HepG2 (cell line): ENCODE measurements at regions not wholly inside any gene's neighbourhood (a gene's known extent, or its start where the extent isn't known, plus 50 kb on each side); places are given as distances from the start of the nearest gene placed in this dataset.

Source experiments
- ATAC-seq: fragments of 200-7000 bp; cut with Tn5 transposase; 3 replicates; pipeline ENCODE4 v1.9.1; 2020; ENCODE audit warnings: mild to moderate bottlenecking, moderate library complexity
- BruUV-seq: library from RNA; stranded (reverse); fragments of 400-500 nt; replicated peaks from 2 replicates; lab custom pipeline; 2021; lab: Mats Ljungman, UMichigan
- CTCF ChIA-PET: fragments of 300-600 bp; formaldehyde crosslinking; extraction: SDS; loops from one replicate; lab custom pipeline; 2021; ENCODE audit warnings: low total read pairs, inconsistent platforms, low intra/inter-chr PET ratio; lab: Yijun Ruan, JAX
- POLR2A ChIA-PET: fragments of 350-600 bp; sonication (Branson Sonifier 250); formaldehyde crosslinking; loops from one replicate; lab custom pipeline; 2020; ENCODE audit warnings: antibody characterized with exemption, inconsistent platforms; lab: Yijun Ruan, JAX
- DNase-seq: peaks from one replicate; pipeline ENCODE4 v3.0.0-alpha.2; 2015; ENCODE audit warnings: low spot score
- FAIRE-seq: peaks from 3 replicates; lab custom pipeline; 2011; peaks lifted over from hg19 to GRCh38; lab: Jason Lieb, UNC
- H2AFZ ChIP-seq: one replicate; pipeline ENCODE4 v1.6.1; 2011; ENCODE audit warnings: low read length, inconsistent platforms
- H3K27ac ChIP-seq: fragments of 300-600 bp; 3 replicates; pipeline ENCODE4 v1.8.0; 2011; ENCODE audit warnings: mixed run types, mild to moderate bottlenecking, mixed read lengths, low read length, inconsistent platforms; ENCODE audit not compliant: insufficient read depth; ENCODE audit errors: extremely low read length
- H3K27me3 ChIP-seq, 2 experiments: fragments of 200-600 bp in 1 of 2; 2 replicates in 1 of 2; 3 replicates in 1 of 2; pipeline versions ENCODE4 v1.6.0 to v1.8.0; 2011; ENCODE audit warnings: low read length in 2 of 2, mild to moderate bottlenecking in 2 of 2, moderate library complexity in 2 of 2, inconsistent platforms in 1 of 2; ENCODE audit not compliant: insufficient read depth in 2 of 2, control insufficient read depth in 1 of 2
- H3K36me3 ChIP-seq, 2 experiments: fragments of 200-600 bp in 1 of 2; replicated peaks in 1 of 2; 2 replicates in 1 of 2; 3 replicates in 1 of 2; pipeline versions ENCODE4 v1.5.1 to v1.8.0; 2011; ENCODE audit warnings: low read length in 2 of 2, inconsistent platforms in 1 of 2; ENCODE audit not compliant: insufficient read depth in 2 of 2, control insufficient read depth in 1 of 2
- H3K4me1 ChIP-seq: 2 replicates; pipeline ENCODE4 v1.5.1; 2012; ENCODE audit warnings: low read length, inconsistent platforms; ENCODE audit not compliant: insufficient read depth
- H3K4me2 ChIP-seq: 2 replicates; pipeline ENCODE4 v1.6.0; 2011; ENCODE audit warnings: low read depth, low read length, inconsistent platforms
- H3K4me3 ChIP-seq, 3 experiments: fragments of 200-600 bp in 1 of 3; sonication (generic), shearing (Covaris generic) in 1 of 3; replicated peaks in 1 of 3; 2 replicates each; pipeline ENCODE4 v1.5.1; 2011 to 2016; ENCODE audit warnings: low read length in 3 of 3, inconsistent platforms in 2 of 3, low read depth in 2 of 3, mild to moderate bottlenecking in 2 of 3, control low read depth in 1 of 3, mixed read lengths in 1 of 3; ENCODE audit not compliant: insufficient read depth in 1 of 3
- H3K79me2 ChIP-seq: one replicate; pipeline ENCODE4 v1.6.1; 2011; ENCODE audit warnings: low read length, inconsistent platforms; ENCODE audit not compliant: insufficient read depth
- H3K9ac ChIP-seq: 2 replicates; pipeline ENCODE4 v1.6.0; 2011; ENCODE audit warnings: mild to moderate bottlenecking, low read depth, low read length, inconsistent platforms; ENCODE audit not compliant: insufficient read depth
- H3K9me3 ChIP-seq: 2 replicates; pipeline ENCODE4 v1.5.1; 2012; ENCODE audit warnings: mild to moderate bottlenecking, low read length
- H4K20me1 ChIP-seq: 2 replicates; pipeline ENCODE4 v1.6.0; 2011; ENCODE audit warnings: inconsistent platforms, mild to moderate bottlenecking, low read length, moderate library complexity; ENCODE audit not compliant: insufficient read depth
- ELF3 ChIP-seq: IDR thresholded peaks from 2 replicates; pipeline ENCODE4 v1.6.1; 2016; ENCODE audit warnings: missing genetic modification reagents, missing compliant biosample characterization
- GLI4 ChIP-seq: sonication (generic); formaldehyde crosslinking; IDR thresholded peaks from 2 replicates; pipeline ENCODE4 v1.5.1; 2020; ENCODE audit warnings: missing genetic modification reagents, mild to moderate bottlenecking, moderate library complexity, borderline replicate concordance
- MIER2 ChIP-seq: IDR thresholded peaks from 2 replicates; pipeline ENCODE4 v1.6.1; 2016; ENCODE audit warnings: missing biosample characterization, missing genetic modification reagents
- MZF1 ChIP-seq: sonication (generic); formaldehyde crosslinking; IDR thresholded peaks from 2 replicates; pipeline ENCODE4 v1.8.1; 2023; ENCODE audit warnings: mild to moderate bottlenecking, missing genetic modification reagents, borderline replicate concordance
- POLR2AphosphoS2 ChIP-seq: IDR thresholded peaks from 2 replicates; pipeline ENCODE4 v1.6.1; 2011; ENCODE audit warnings: low read depth, low read length, improper control_type of control experiment
- SKI ChIP-seq: fragments of 450-650 bp; IDR thresholded peaks from one replicate; pipeline ENCODE4 v1.6.1; 2018; ENCODE audit warnings: mild to moderate bottlenecking; ENCODE audit not compliant: partially characterized antibody
- TARDBP ChIP-seq: sonication (generic); formaldehyde crosslinking; IDR thresholded peaks from 2 replicates; pipeline ENCODE4 v1.8.0; 2022; ENCODE audit warnings: mild to moderate bottlenecking, missing genetic modification reagents
- U2AF2 ChIP-seq: fragments of 200-400 bp; formaldehyde crosslinking; IDR thresholded peaks from 2 replicates; pipeline ENCODE4 v1.6.1; 2017; ENCODE audit warnings: low read depth, mild to moderate bottlenecking, low read length
- ZFP1 ChIP-seq: IDR thresholded peaks from 2 replicates; pipeline ENCODE4 v1.6.1; 2016
- ZNF121 ChIP-seq: sonication (generic); formaldehyde crosslinking; IDR thresholded peaks from 2 replicates; pipeline ENCODE4 v1.5.0; 2020; ENCODE audit warnings: mild to moderate bottlenecking, missing genetic modification reagents
- ZNF543 ChIP-seq: sonication (generic); formaldehyde crosslinking; IDR thresholded peaks from 2 replicates; pipeline ENCODE4 v1.4.0; 2020; ENCODE audit warnings: mild to moderate bottlenecking, missing genetic modification reagents
- ZNF572 ChIP-seq: sonication (generic); formaldehyde crosslinking; IDR thresholded peaks from 2 replicates; pipeline ENCODE4 v1.5.1; 2020; ENCODE audit warnings: mild to moderate bottlenecking, missing genetic modification reagents
- ZNF850 ChIP-seq: sonication (generic); formaldehyde crosslinking; conservative IDR thresholded peaks from 2 replicates; pipeline ENCODE4 v1.9.0; 2021; ENCODE audit warnings: mild to moderate bottlenecking, missing genetic modification reagents
- WGBS: methylation state at CpG from one replicate; pipeline ENCODE4 v1.1.6; 2017; ENCODE audit warnings: low lambda C conversion rate; 5-methylcytosine and 5-hydroxymethylcytosine counted together
- in situ Hi-C: cut with HindIII; loops from 2 replicates; pipeline ENCODE4 v1.10.0; 2017; ENCODE audit warnings: low pct_unique_long_range_greater_than_20kb; ENCODE audit not compliant: extremely low pct_ligation_motif_present
- intact Hi-C: fragments of 100-400 bp; cut with micrococcal nuclease; formaldehyde crosslinking; loops from one replicate; pipeline ENCODE4 v1.10.0; 2022; ENCODE audit not compliant: unreplicated experiment
- TF ChIP-seq, protein P1 (sequence below): sonication (generic); formaldehyde crosslinking; IDR thresholded peaks from 2 replicates; pipeline ENCODE4 v1.4.0; 2020; ENCODE audit warnings: mild to moderate bottlenecking, missing genetic modification reagents
- TF ChIP-seq, protein P2 (sequence below), 2 experiments: sonication (generic) in 1 of 2; formaldehyde crosslinking in 1 of 2; IDR thresholded peaks; 2 replicates each; pipeline versions ENCODE4 v1.5.1 to v1.6.1; 2011 to 2020; ENCODE audit warnings: borderline replicate concordance in 1 of 2, low read depth in 1 of 2, low read length in 1 of 2, mild to moderate bottlenecking in 1 of 2, missing genetic modification reagents in 1 of 2, moderate library complexity in 1 of 2
- TF ChIP-seq, protein P3 (sequence below): sonication (generic); formaldehyde crosslinking; IDR thresholded peaks from 2 replicates; pipeline ENCODE4 v1.4.0; 2020; ENCODE audit warnings: missing genetic modification reagents, mild to moderate bottlenecking, borderline replicate concordance
- TF ChIP-seq, protein P4 (sequence below): sonication (generic); formaldehyde crosslinking; conservative IDR thresholded peaks from 2 replicates; pipeline ENCODE4 v1.4.0; 2020; ENCODE audit warnings: missing genetic modification reagents

DNA sequence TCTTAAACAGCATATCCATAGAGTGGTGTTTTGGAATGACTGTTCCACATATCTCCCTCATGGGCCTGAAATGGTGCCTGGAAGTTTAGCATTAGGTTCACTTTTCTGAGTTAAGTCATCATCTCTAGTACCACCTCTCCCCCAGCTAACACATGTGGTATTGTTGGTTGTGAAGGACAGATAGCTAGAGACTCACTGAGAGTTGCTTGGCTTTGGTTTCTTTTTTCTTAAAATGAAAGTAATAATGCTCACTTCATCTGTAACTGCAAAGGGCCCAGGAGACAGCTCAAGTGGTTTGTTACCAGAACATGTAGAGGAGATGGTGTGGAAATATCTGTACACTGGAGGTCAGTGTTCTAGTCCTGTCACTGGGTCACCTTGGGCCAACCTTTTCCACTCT lies 90.9 kb downstream of the EFNB1 start (continued):
- TF ChIP-seq, protein P1, sequence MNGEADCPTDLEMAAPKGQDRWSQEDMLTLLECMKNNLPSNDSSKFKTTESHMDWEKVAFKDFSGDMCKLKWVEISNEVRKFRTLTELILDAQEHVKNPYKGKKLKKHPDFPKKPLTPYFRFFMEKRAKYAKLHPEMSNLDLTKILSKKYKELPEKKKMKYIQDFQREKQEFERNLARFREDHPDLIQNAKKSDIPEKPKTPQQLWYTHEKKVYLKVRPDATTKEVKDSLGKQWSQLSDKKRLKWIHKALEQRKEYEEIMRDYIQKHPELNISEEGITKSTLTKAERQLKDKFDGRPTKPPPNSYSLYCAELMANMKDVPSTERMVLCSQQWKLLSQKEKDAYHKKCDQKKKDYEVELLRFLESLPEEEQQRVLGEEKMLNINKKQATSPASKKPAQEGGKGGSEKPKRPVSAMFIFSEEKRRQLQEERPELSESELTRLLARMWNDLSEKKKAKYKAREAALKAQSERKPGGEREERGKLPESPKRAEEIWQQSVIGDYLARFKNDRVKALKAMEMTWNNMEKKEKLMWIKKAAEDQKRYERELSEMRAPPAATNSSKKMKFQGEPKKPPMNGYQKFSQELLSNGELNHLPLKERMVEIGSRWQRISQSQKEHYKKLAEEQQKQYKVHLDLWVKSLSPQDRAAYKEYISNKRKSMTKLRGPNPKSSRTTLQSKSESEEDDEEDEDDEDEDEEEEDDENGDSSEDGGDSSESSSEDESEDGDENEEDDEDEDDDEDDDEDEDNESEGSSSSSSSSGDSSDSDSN (CRISPR knock-in tag), result no peak
- no peak for TF ChIP-seq U2AF2
- no peak for TF ChIP-seq ELF3 (CRISPR knock-in tag)
- TF ChIP-seq, protein P2, sequence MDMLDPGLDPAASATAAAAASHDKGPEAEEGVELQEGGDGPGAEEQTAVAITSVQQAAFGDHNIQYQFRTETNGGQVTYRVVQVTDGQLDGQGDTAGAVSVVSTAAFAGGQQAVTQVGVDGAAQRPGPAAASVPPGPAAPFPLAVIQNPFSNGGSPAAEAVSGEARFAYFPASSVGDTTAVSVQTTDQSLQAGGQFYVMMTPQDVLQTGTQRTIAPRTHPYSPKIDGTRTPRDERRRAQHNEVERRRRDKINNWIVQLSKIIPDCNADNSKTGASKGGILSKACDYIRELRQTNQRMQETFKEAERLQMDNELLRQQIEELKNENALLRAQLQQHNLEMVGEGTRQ (IDR thresholded peaks at IDR 0.05; ENCODE audit: low read depth, low read length), result no peak
- TF ChIP-seq, protein P2 (CRISPR knock-in tag; IDR thresholded peaks at IDR 0.05; ENCODE audit: borderline replicate concordance), result no peak
- TF ChIP-seq ZFP1 (CRISPR knock-in tag), result no peak
- no peak for TF ChIP-seq GLI4 (CRISPR knock-in tag)

DNA sequence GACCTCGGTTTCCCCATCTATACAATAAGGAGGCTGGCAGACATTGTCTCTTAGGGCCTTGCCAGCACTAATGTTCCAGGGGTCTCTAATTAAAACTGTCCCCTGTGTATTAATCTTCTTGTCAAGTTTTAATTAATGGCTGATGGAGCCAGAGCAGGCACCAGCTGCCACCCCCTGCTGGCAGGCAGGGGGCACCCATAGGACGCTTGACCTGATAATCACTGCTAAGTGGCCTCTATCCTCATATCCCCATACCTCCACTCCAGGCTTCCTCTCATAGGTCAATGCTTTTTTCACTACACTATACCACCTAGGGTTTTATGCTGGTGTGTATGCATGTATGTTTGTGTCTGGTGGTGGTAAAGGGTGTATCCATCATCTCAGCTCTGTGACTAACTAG lies 89.4 kb downstream of the EFNB1 start:
- Histone ChIP-seq H3K4me1 (no peaks in the 10 kb centered on the region), H3K4me3 (no peak overlapping the region), H3K36me3 (no peaks in the 10 kb centered on the region), H3K4me2 (no peak overlapping the region), H3K9me3 (no peaks in the 10 kb centered on the region), H2AFZ (no peak overlapping the region), H4K20me1 (no peaks in the 10 kb centered on the region), H3K27me3 (no peaks in the 10 kb centered on the region; a peak in 1 of 5 replicates), H3K79me2 (no peaks in the 10 kb centered on the region), H3K27ac (no peak overlapping the region), H3K9ac (no peak overlapping the region)
- ChIA-PET POLR2A (no interaction called here), CTCF (no interaction called here)
- intact Hi-C loops (no loop called here), in situ Hi-C loops (no loop called here)
- ATAC-seq (no peak), FAIRE-seq (no peak), DNase-seq (no peak)
- WGBS, result 0% methylated on average over 1 of the region's 2 CpGs
- BruUV-seq, result no TSS peak
- no peak for TF ChIP-seq MIER2 (CRISPR knock-in tag)
- no peak for TF ChIP-seq ZNF572 (CRISPR knock-in tag)
- TF ChIP-seq, protein P3, sequence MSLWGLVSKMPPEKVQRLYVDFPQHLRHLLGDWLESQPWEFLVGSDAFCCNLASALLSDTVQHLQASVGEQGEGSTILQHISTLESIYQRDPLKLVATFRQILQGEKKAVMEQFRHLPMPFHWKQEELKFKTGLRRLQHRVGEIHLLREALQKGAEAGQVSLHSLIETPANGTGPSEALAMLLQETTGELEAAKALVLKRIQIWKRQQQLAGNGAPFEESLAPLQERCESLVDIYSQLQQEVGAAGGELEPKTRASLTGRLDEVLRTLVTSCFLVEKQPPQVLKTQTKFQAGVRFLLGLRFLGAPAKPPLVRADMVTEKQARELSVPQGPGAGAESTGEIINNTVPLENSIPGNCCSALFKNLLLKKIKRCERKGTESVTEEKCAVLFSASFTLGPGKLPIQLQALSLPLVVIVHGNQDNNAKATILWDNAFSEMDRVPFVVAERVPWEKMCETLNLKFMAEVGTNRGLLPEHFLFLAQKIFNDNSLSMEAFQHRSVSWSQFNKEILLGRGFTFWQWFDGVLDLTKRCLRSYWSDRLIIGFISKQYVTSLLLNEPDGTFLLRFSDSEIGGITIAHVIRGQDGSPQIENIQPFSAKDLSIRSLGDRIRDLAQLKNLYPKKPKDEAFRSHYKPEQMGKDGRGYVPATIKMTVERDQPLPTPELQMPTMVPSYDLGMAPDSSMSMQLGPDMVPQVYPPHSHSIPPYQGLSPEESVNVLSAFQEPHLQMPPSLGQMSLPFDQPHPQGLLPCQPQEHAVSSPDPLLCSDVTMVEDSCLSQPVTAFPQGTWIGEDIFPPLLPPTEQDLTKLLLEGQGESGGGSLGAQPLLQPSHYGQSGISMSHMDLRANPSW (CRISPR knock-in tag), result no peak
- no peak for TF ChIP-seq ZNF543 (CRISPR knock-in tag)
- TF ChIP-seq MZF1 (CRISPR knock-in tag), result no peak
- no peak for TF ChIP-seq POLR2AphosphoS2
- TF ChIP-seq SKI, result no peak
- TF ChIP-seq ZNF850 (CRISPR knock-in tag), result no peak
- no peak for TF ChIP-seq TARDBP (CRISPR knock-in tag)
- TF ChIP-seq, protein P4, sequence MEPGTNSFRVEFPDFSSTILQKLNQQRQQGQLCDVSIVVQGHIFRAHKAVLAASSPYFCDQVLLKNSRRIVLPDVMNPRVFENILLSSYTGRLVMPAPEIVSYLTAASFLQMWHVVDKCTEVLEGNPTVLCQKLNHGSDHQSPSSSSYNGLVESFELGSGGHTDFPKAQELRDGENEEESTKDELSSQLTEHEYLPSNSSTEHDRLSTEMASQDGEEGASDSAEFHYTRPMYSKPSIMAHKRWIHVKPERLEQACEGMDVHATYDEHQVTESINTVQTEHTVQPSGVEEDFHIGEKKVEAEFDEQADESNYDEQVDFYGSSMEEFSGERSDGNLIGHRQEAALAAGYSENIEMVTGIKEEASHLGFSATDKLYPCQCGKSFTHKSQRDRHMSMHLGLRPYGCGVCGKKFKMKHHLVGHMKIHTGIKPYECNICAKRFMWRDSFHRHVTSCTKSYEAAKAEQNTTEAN, result no peak
- no peak for TF ChIP-seq ZNF121 (CRISPR knock-in tag)
